GM10266 (cell line): ENCODE measurements at regions not wholly inside any gene's neighbourhood (a gene's known extent, or its start where the extent isn't known, plus 50 kb on each side); places are given as distances from the start of the nearest gene placed in this dataset.

Experiments used
- DNase-seq: peaks from one replicate; pipeline ENCODE4 v3.0.0; 2012; ENCODE audit errors: extremely low spot score
- CTCF ChIP-seq: IDR thresholded peaks from 2 replicates; pipeline ENCODE4 v1.5.1; 2012; ENCODE audit warnings: mild to moderate bottlenecking, low read depth; ENCODE audit not compliant: control insufficient read depth, insufficient read depth; ENCODE audit errors: missing control alignments

- TF ChIP-seq CTCF: no peak
- DNase-seq: no peak
Observed at GRCh38 chr7:53302496-53303246, 267.2 kb downstream of the POM121L12 start.

- no peak for TF ChIP-seq CTCF
- no peak for DNase-seq
Observed at GRCh38 chr7:53303781-53304180, 268.3 kb downstream of the POM121L12 start.

- no peak for TF ChIP-seq CTCF
- DNase-seq: no peak
Observed at GRCh38 chr7:53306846-53307245, 271.4 kb downstream of the POM121L12 start.

GRCh38 chr7:53311205-53311604 is 275.8 kb downstream of the POM121L12 start:
- no peak for DNase-seq
- no peak for TF ChIP-seq CTCF

GRCh38 chr7:53315981-53316380 is 280.5 kb downstream of the POM121L12 start:
- DNase-seq: no peak
- TF ChIP-seq CTCF: no peak

- TF ChIP-seq CTCF: no peak
- no peak for DNase-seq
Observed at GRCh38 chr7:53318566-53318965, 283.1 kb downstream of the POM121L12 start.

GRCh38 chr7:53325061-53325460 is 289.6 kb downstream of the POM121L12 start:
- DNase-seq: no peak
- TF ChIP-seq CTCF: no peak
